ENCODE measurements at regions not wholly inside any gene's neighbourhood (a gene's known extent, or its start where the extent isn't known, plus 50 kb on each side); places are given as distances from the start of the nearest gene placed in this dataset.
"Not testable (repeated sequence)": the region's sequence is repeated elsewhere in the genome, so short reads cannot be mapped to it uniquely, and the experiment has no call there.

GRCh38 chr1:99062192-99062591, 57.5 kb upstream of the PLPPR5 start:
- Histone ChIP-seq H2AFZ (ENCODE audit: low read depth, low read length) (no peak overlapping the region), H3K4ac (ENCODE audit: low read depth in 1 of 2, low read length in 2 of 2) (no peak overlapping the region), H3K4me2 (ENCODE audit: low read length, poor library complexity, severe bottlenecking) (no peak overlapping the region), H2BK15ac (ENCODE audit: low read depth, poor library complexity, severe bottlenecking) (no peak overlapping the region), H3K4me3 (ENCODE audit: insufficient read depth in 1 of 2, low read depth in 1 of 2, low read length in 2 of 2) (no peak overlapping the region), H2BK120ac (ENCODE audit: low read depth, low read length) (no peak overlapping the region), H4K91ac (ENCODE audit: low read length) (no peak overlapping the region), H3K36me3 (ENCODE audit: control insufficient read depth in 1 of 2, insufficient read depth in 2 of 2, low read depth in 1 of 2, low read length in 2 of 2) (no peaks in the 10 kb centered on the region), H3K27ac (ENCODE audit: low read length, poor library complexity, severe bottlenecking) (no peak overlapping the region), H2BK5ac (ENCODE audit: low read depth, low read length, poor library complexity, severe bottlenecking) (no peak overlapping the region), H3K23ac (ENCODE audit: low read length in 2 of 2) (no peak overlapping the region), H3K9me3 (ENCODE audit: control insufficient read depth, low read length) (no peaks in the 10 kb centered on the region), H2BK12ac (ENCODE audit: low read length in 2 of 2) (no peak overlapping the region), H3K79me1 (replicated peaks; ENCODE audit: low read length, poor library complexity, severe bottlenecking) (no peaks in the 10 kb centered on the region), H2AK5ac (ENCODE audit: low read length, severe bottlenecking) (no peak overlapping the region), H3K4me1 (ENCODE audit: control insufficient read depth, insufficient read depth, low read depth, low read length) (no peaks in the 10 kb centered on the region), H3K14ac (ENCODE audit: low read length in 2 of 2) (no peak overlapping the region), H3K18ac (ENCODE audit: low read depth in 1 of 2, low read length in 2 of 2) (no peak overlapping the region), H4K8ac (ENCODE audit: low read length) (no peak overlapping the region), H3K27me3 (ENCODE audit: control insufficient read depth in 1 of 2, insufficient read depth in 1 of 2, low read length in 2 of 2) (no peaks in the 10 kb centered on the region), H3K9ac (ENCODE audit: low read length) (no peak overlapping the region)
- DNase-seq: no peak

- Histone ChIP-seq H3K9ac (ENCODE audit: low read length) (no peak overlapping the region), H3K4me2 (ENCODE audit: low read length, poor library complexity, severe bottlenecking) (no peak overlapping the region), H3K4me3 (ENCODE audit: insufficient read depth in 1 of 2, low read depth in 1 of 2, low read length in 2 of 2) (no peak overlapping the region), H3K4ac (ENCODE audit: low read depth in 1 of 2, low read length in 2 of 2) (no peak overlapping the region), H2BK12ac (ENCODE audit: low read length in 2 of 2) (no peak overlapping the region), H2BK5ac (ENCODE audit: low read depth, low read length, poor library complexity, severe bottlenecking) (no peak overlapping the region), H2AK5ac (ENCODE audit: low read length, severe bottlenecking) (no peak overlapping the region), H2BK120ac (ENCODE audit: low read depth, low read length) (no peak overlapping the region), H4K91ac (ENCODE audit: low read length) (no peak overlapping the region), H2BK15ac (ENCODE audit: low read depth, poor library complexity, severe bottlenecking) (no peak overlapping the region), H3K14ac (ENCODE audit: low read length in 2 of 2) (no peak overlapping the region), H2AFZ (ENCODE audit: low read depth, low read length) (no peak overlapping the region), H3K36me3 (ENCODE audit: control insufficient read depth in 1 of 2, insufficient read depth in 2 of 2, low read depth in 1 of 2, low read length in 2 of 2) (no peaks in the 10 kb centered on the region), H3K23ac (ENCODE audit: low read length in 2 of 2) (no peak overlapping the region), H3K27ac (ENCODE audit: low read length, poor library complexity, severe bottlenecking) (no peak overlapping the region), H3K18ac (ENCODE audit: low read depth in 1 of 2, low read length in 2 of 2) (no peak overlapping the region), H3K27me3 (ENCODE audit: control insufficient read depth in 1 of 2, insufficient read depth in 1 of 2, low read length in 2 of 2) (no peaks in the 10 kb centered on the region), H4K8ac (ENCODE audit: low read length) (no peak overlapping the region), H3K4me1 (ENCODE audit: control insufficient read depth, insufficient read depth, low read depth, low read length) (no peaks in the 10 kb centered on the region), H3K79me1 (replicated peaks; ENCODE audit: low read length, poor library complexity, severe bottlenecking) (no peaks in the 10 kb centered on the region), H3K9me3 (ENCODE audit: control insufficient read depth, low read length) (no peaks in the 10 kb centered on the region)
- no peak for DNase-seq
- WGBS: 80% methylated on average over 3 of the region's 3 CpGs
Measured at GRCh38 chr1:99069146-99069545, 64.5 kb upstream of the PLPPR5 start.

GRCh38 chr1:99078529-99078928, 73.9 kb upstream of the PLPPR5 start:
- H2AFZ ChIP-seq (ENCODE audit: low read depth, low read length); H3K4me3 ChIP-seq (ENCODE audit: insufficient read depth in 1 of 2, low read depth in 1 of 2, low read length in 2 of 2); H2BK15ac ChIP-seq (ENCODE audit: low read depth, poor library complexity, severe bottlenecking); H3K23ac ChIP-seq (ENCODE audit: low read length in 2 of 2); H3K4me1 ChIP-seq (ENCODE audit: control insufficient read depth, insufficient read depth, low read depth, low read length); H3K18ac ChIP-seq (ENCODE audit: low read depth in 1 of 2, low read length in 2 of 2); H3K4ac ChIP-seq (ENCODE audit: low read depth in 1 of 2, low read length in 2 of 2); H2BK12ac ChIP-seq (ENCODE audit: low read length in 2 of 2); H3K27me3 ChIP-seq (ENCODE audit: control insufficient read depth in 1 of 2, insufficient read depth in 1 of 2, low read length in 2 of 2); DNase-seq; H3K9me3 ChIP-seq (ENCODE audit: control insufficient read depth, low read length); H2AK5ac ChIP-seq (ENCODE audit: low read length, severe bottlenecking); H3K27ac ChIP-seq (ENCODE audit: low read length, poor library complexity, severe bottlenecking); H3K9ac ChIP-seq (ENCODE audit: low read length); H4K8ac ChIP-seq (ENCODE audit: low read length); H3K36me3 ChIP-seq (ENCODE audit: control insufficient read depth in 1 of 2, insufficient read depth in 2 of 2, low read depth in 1 of 2, low read length in 2 of 2); H2BK120ac ChIP-seq (ENCODE audit: low read depth, low read length); H4K91ac ChIP-seq (ENCODE audit: low read length); H2BK5ac ChIP-seq (ENCODE audit: low read depth, low read length, poor library complexity, severe bottlenecking); H3K4me2 ChIP-seq (ENCODE audit: low read length, poor library complexity, severe bottlenecking); H3K14ac ChIP-seq (ENCODE audit: low read length in 2 of 2); H3K79me1 ChIP-seq (replicated peaks; ENCODE audit: low read length, poor library complexity, severe bottlenecking): not testable (repeated sequence)
- WGBS: 95% methylated on average over 31 of the region's 31 CpGs

- peaks cover 2% of the 10 kb centered on the region for H3K9me3 ChIP-seq (ENCODE audit: control insufficient read depth, low read length)
- no peak overlapping the region for H3K4me3 ChIP-seq (ENCODE audit: insufficient read depth in 1 of 2, low read depth in 1 of 2, low read length in 2 of 2)
- H3K27me3 ChIP-seq (ENCODE audit: control insufficient read depth in 1 of 2, insufficient read depth in 1 of 2, low read length in 2 of 2): no peaks in the 10 kb centered on the region
- H4K91ac ChIP-seq (ENCODE audit: low read length): no peak overlapping the region
- H3K36me3 ChIP-seq (ENCODE audit: control insufficient read depth in 1 of 2, insufficient read depth in 2 of 2, low read depth in 1 of 2, low read length in 2 of 2): no peaks in the 10 kb centered on the region
- H3K27ac ChIP-seq (ENCODE audit: low read length, poor library complexity, severe bottlenecking): no peak overlapping the region
- no peaks in the 10 kb centered on the region for H3K4me1 ChIP-seq (ENCODE audit: control insufficient read depth, insufficient read depth, low read depth, low read length)
- H2AFZ ChIP-seq (ENCODE audit: low read depth, low read length): no peak overlapping the region
- no peak overlapping the region for H3K18ac ChIP-seq (ENCODE audit: low read depth in 1 of 2, low read length in 2 of 2)
- H2BK12ac ChIP-seq (ENCODE audit: low read length in 2 of 2): no peak overlapping the region
- H4K8ac ChIP-seq (ENCODE audit: low read length): no peak overlapping the region
- no peak overlapping the region for H2BK15ac ChIP-seq (ENCODE audit: low read depth, poor library complexity, severe bottlenecking)
- H2AK5ac ChIP-seq (ENCODE audit: low read length, severe bottlenecking): no peak overlapping the region
- H3K14ac ChIP-seq (ENCODE audit: low read length in 2 of 2): no peak overlapping the region
- no peak overlapping the region for H3K9ac ChIP-seq (ENCODE audit: low read length)
- no peak overlapping the region for H3K4me2 ChIP-seq (ENCODE audit: low read length, poor library complexity, severe bottlenecking)
- H2BK5ac ChIP-seq (ENCODE audit: low read depth, low read length, poor library complexity, severe bottlenecking): no peak overlapping the region
- H2BK120ac ChIP-seq (ENCODE audit: low read depth, low read length): no peak overlapping the region
- WGBS: 86% methylated on average over 2 of the region's 2 CpGs
- no peak overlapping the region for H3K23ac ChIP-seq (ENCODE audit: low read length in 2 of 2)
- H3K79me1 ChIP-seq (replicated peaks; ENCODE audit: low read length, poor library complexity, severe bottlenecking): no peaks in the 10 kb centered on the region
- no peak for DNase-seq
- H3K4ac ChIP-seq (ENCODE audit: low read depth in 1 of 2, low read length in 2 of 2): no peak overlapping the region
Measured at GRCh38 chr1:99082366-99082765, 77.7 kb upstream of the PLPPR5 start.
